Neuron (in vitro differentiated cells): ENCODE measurements at regions not wholly inside any gene's neighbourhood (a gene's known extent, or its start where the extent isn't known, plus 50 kb on each side); places are given as distances from the start of the nearest gene placed in this dataset.

Experiments
- H2AFZ ChIP-seq: one replicate; pipeline ENCODE4 v1.6.1; 2013; ENCODE audit warnings: low read depth, mild to moderate bottlenecking, inconsistent platforms, low read length, moderate library complexity
- H3K27me3 ChIP-seq: one replicate; pipeline ENCODE4 v1.6.1; 2013; ENCODE audit warnings: low read length; ENCODE audit not compliant: insufficient read depth
- H3K36me3 ChIP-seq: one replicate; pipeline ENCODE4 v1.6.1; 2013; ENCODE audit warnings: low read length; ENCODE audit not compliant: insufficient read depth
- H3K4me1 ChIP-seq: one replicate; pipeline ENCODE4 v1.6.1; 2013; ENCODE audit warnings: low read length; ENCODE audit not compliant: insufficient read depth
- H3K4me3 ChIP-seq: 2 replicates; pipeline ENCODE4 v1.5.1; 2013; ENCODE audit warnings: mild to moderate bottlenecking, low read length, moderate library complexity
- H3K9me3 ChIP-seq: one replicate; pipeline ENCODE4 v1.6.1; 2013; ENCODE audit warnings: low read length

GRCh38 chr13:53158201-53158600, 129.6 kb downstream of the OLFM4 start:
- H3K4me1 ChIP-seq, result peaks cover 10% of the 10 kb centered on the region
- no peaks in the 10 kb centered on the region for H3K27me3 ChIP-seq
- H3K4me3 ChIP-seq, result no peak overlapping the region
- H2AFZ ChIP-seq, result no peak overlapping the region
- H3K9me3 ChIP-seq, result no peaks in the 10 kb centered on the region
- no peaks in the 10 kb centered on the region for H3K36me3 ChIP-seq

GRCh38 chr13:53159431-53159830, 130.8 kb downstream of the OLFM4 start:
- Histone ChIP-seq H3K36me3 (no peaks in the 10 kb centered on the region), H2AFZ (no peak overlapping the region), H3K4me1 (peaks cover 10% of the 10 kb centered on the region), H3K27me3 (no peaks in the 10 kb centered on the region), H3K4me3 (no peak overlapping the region), H3K9me3 (no peaks in the 10 kb centered on the region)

GRCh38 chr13:53160211-53160610, 131.6 kb downstream of the OLFM4 start:
- Histone ChIP-seq H3K36me3 (no peaks in the 10 kb centered on the region), H2AFZ (no peak overlapping the region), H3K9me3 (no peaks in the 10 kb centered on the region), H3K4me3 (no peak overlapping the region), H3K4me1 (peaks cover 14% of the 10 kb centered on the region), H3K27me3 (no peaks in the 10 kb centered on the region)

- Histone ChIP-seq H3K4me1 (peaks cover 24% of the 10 kb centered on the region), H3K27me3 (no peaks in the 10 kb centered on the region), H2AFZ (no peak overlapping the region), H3K36me3 (no peaks in the 10 kb centered on the region), H3K9me3 (no peaks in the 10 kb centered on the region), H3K4me3 (no peak overlapping the region)
These were observed 132.6 kb downstream of the OLFM4 start for GRCh38 chr13:53161251-53161650.

DNA sequence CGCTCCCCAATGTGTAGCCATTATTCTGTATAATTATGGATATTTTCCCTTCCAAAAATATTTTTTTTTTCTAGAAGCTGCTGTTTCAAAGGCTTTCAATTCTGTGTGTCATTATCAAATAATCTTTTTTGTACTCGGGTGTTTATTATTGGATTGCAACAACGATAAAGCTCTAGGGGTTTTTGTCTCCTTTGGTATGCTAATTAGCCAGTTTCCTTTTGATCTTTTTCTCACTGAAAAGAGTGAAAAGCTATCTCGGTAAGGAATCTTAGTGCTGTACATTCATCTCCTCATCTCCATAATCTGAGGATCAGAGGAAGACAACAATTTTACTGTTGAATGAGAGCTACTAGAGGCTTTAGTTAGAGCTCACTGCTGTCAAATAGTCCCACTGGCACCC, 136.6 kb downstream of the OLFM4 start:
- Histone ChIP-seq H3K36me3 (no peaks in the 10 kb centered on the region), H3K27me3 (no peaks in the 10 kb centered on the region), H2AFZ (no peak overlapping the region), H3K9me3 (no peaks in the 10 kb centered on the region), H3K4me1 (peaks cover 15% of the 10 kb centered on the region), H3K4me3 (peak overlapping the region; percentile 5)

- no peaks in the 10 kb centered on the region for H3K27me3 ChIP-seq
- no peak overlapping the region for H2AFZ ChIP-seq
- no peaks in the 10 kb centered on the region for H3K36me3 ChIP-seq
These were observed 138.9 kb downstream of the OLFM4 start for GRCh38 chr13:53167561-53167960.

DNA sequence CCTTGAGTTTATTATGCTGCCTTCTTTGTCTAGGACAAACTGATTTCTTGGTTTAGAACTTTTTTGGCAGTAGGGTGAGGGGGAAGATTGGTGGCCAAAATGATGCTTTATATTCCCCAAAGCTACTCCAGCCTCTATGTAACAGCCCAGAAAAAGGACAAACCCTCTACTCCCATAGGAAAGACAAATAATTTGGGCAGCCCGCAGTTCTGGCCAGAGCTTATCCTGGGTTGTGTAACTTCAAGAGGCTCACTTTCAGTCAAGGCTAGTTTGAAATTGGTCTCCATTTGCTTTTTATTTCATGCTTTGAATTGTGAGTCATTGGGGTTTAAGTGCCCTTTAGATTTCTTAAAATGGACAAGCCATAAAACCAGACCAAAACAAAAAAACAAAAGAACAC, 142.3 kb downstream of the OLFM4 start:
- H3K4me3 ChIP-seq, result no peak overlapping the region
- H2AFZ ChIP-seq, result no peak overlapping the region
- H3K27me3 ChIP-seq, result no peaks in the 10 kb centered on the region
- peaks cover 3% of the 10 kb centered on the region for H3K4me1 ChIP-seq
- H3K36me3 ChIP-seq, result no peaks in the 10 kb centered on the region
- H3K9me3 ChIP-seq, result no peaks in the 10 kb centered on the region

More at GRCh38 chr13:53167561-53167960, 138.9 kb downstream of the OLFM4 start:
- no peaks in the 10 kb centered on the region for H3K9me3 ChIP-seq
- H3K4me3 ChIP-seq, result no peak overlapping the region
- peaks cover 15% of the 10 kb centered on the region for H3K4me1 ChIP-seq

- H2AFZ ChIP-seq, result no peak overlapping the region
- no peaks in the 10 kb centered on the region for H3K27me3 ChIP-seq
- H3K4me3 ChIP-seq, result no peak overlapping the region
- H3K9me3 ChIP-seq, result no peaks in the 10 kb centered on the region
- H3K4me1 ChIP-seq, result no peaks in the 10 kb centered on the region
- no peaks in the 10 kb centered on the region for H3K36me3 ChIP-seq
These were observed 145.9 kb downstream of the OLFM4 start for GRCh38 chr13:53174545-53174944.

DNA sequence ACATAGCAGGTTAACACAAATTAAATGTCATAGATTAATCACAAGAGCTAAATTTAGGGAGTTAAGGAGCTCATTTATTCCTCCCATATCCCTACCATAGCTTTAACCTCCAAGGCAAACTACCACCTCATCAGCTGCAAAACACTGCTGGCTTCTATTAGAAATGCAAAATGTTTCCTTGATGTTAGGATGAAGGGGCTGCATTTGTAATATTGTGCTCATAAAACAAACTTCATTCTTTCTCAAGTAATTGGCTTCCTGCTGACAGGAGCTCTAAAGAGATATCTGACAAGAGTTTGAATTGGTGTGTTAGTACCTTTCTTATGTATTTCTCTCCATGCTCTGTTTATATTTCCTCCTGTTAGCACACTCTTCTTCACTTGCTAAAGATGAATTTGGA, 152.1 kb downstream of the OLFM4 start:
- peaks cover 2% of the 10 kb centered on the region for H3K9me3 ChIP-seq
- no peak overlapping the region for H3K4me3 ChIP-seq
- no peaks in the 10 kb centered on the region for H3K4me1 ChIP-seq
- no peaks in the 10 kb centered on the region for H3K27me3 ChIP-seq
- no peaks in the 10 kb centered on the region for H3K36me3 ChIP-seq
- no peak overlapping the region for H2AFZ ChIP-seq

GRCh38 chr13:53182724-53183123, 154.1 kb downstream of the OLFM4 start:
- Histone ChIP-seq H3K4me3 (no peak overlapping the region), H3K36me3 (no peaks in the 10 kb centered on the region), H2AFZ (no peak overlapping the region), H3K4me1 (no peaks in the 10 kb centered on the region), H3K9me3 (peaks cover 2% of the 10 kb centered on the region), H3K27me3 (no peaks in the 10 kb centered on the region)

GRCh38 chr13:53188120-53188519, 159.5 kb downstream of the OLFM4 start:
- no peaks in the 10 kb centered on the region for H3K36me3 ChIP-seq
- peaks cover 2% of the 10 kb centered on the region for H3K9me3 ChIP-seq
- H3K4me3 ChIP-seq, result no peak overlapping the region
- peaks cover 27% of the 10 kb centered on the region for H3K4me1 ChIP-seq
- no peaks in the 10 kb centered on the region for H3K27me3 ChIP-seq
- H2AFZ ChIP-seq, result no peak overlapping the region

GRCh38 chr13:53189162-53189561, 160.5 kb downstream of the OLFM4 start:
- H3K4me3 ChIP-seq, result no peak overlapping the region
- H3K36me3 ChIP-seq, result no peaks in the 10 kb centered on the region
- H2AFZ ChIP-seq, result no peak overlapping the region
- no peaks in the 10 kb centered on the region for H3K27me3 ChIP-seq
- H3K4me1 ChIP-seq, result peaks cover 27% of the 10 kb centered on the region
- peaks cover 2% of the 10 kb centered on the region for H3K9me3 ChIP-seq

DNA sequence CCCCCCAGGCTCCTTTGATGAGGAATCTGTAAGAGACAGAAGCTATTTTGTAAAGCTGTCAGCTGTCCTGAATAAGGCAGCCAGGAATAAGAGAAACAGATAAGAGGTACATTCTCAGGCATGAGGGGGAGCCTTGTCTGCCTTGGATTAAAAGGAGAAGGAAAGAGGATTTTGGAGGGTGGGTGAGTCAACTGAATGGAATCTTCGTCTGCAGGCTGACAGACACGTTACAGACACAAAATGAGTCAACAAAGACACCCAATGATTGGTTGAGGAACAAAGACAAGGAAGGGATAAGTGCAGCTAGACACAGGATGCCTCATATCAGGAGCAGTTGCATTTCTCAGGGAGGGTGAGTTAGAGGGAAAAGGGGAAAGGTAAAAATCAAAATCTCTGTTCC, 162.5 kb downstream of the OLFM4 start:
- Histone ChIP-seq H2AFZ (no peak overlapping the region), H3K4me3 (no peak overlapping the region), H3K9me3 (no peaks in the 10 kb centered on the region), H3K4me1 (peaks cover 27% of the 10 kb centered on the region), H3K27me3 (no peaks in the 10 kb centered on the region), H3K36me3 (no peaks in the 10 kb centered on the region)

- Histone ChIP-seq H3K27me3 (no peaks in the 10 kb centered on the region), H3K36me3 (no peaks in the 10 kb centered on the region), H3K4me3 (no peak overlapping the region), H3K4me1 (peaks cover 22% of the 10 kb centered on the region), H3K9me3 (peaks cover 10% of the 10 kb centered on the region), H2AFZ (peak overlapping the region; percentile 56)
These were observed 168.8 kb downstream of the OLFM4 start for GRCh38 chr13:53197424-53197823.
